ENCODE measurements at regions not wholly inside any gene's neighbourhood (a gene's known extent, or its start where the extent isn't known, plus 50 kb on each side); places are given as distances from the start of the nearest gene placed in this dataset.

- H3K27me3 ChIP-seq (ENCODE audit: control insufficient read depth in 3 of 3, insufficient read depth in 3 of 3, low read length in 3 of 3) = no peaks in the 10 kb centered on the region
- H3K36me3 ChIP-seq (ENCODE audit: control insufficient read depth in 3 of 3, insufficient read depth in 2 of 3, low read depth in 1 of 3, low read length in 3 of 3) = no peaks in the 10 kb centered on the region
- FAIRE-seq = no peak
- peak; percentile 93 to 95 for DNase-seq
- H3K9me3 ChIP-seq (ENCODE audit: control insufficient read depth in 2 of 2, insufficient read depth in 1 of 2, low read depth in 1 of 2, low read length in 1 of 2) = no peaks in the 10 kb centered on the region
- peak overlapping the region; percentile 38 to 66 (median 64) for H3K4me3 ChIP-seq (ENCODE audit: low read depth in 1 of 3, low read length in 3 of 3)
- H3K4me1 ChIP-seq (ENCODE audit: control insufficient read depth in 3 of 3, insufficient read depth in 2 of 3, low read depth in 1 of 3, low read length in 2 of 3) = peaks cover 0 to 16% (median 2%) of the 10 kb centered on the region in 3 donors
- 1 to 2% (median 1%) methylated on average over 49 of the region's 49 CpGs for WGBS, 3 donors
- H3K27ac ChIP-seq (ENCODE audit: low read depth in 1 of 3, low read length in 2 of 3) = peak overlapping the region; percentile 98 to 99 (median 98)
Observed at GRCh38 chr6:26270903-26271667, 93.9 kb upstream of the BTN3A2 start.

- Histone ChIP-seq H3K4me3 (ENCODE audit: low read depth in 1 of 3, low read length in 3 of 3) (peak overlapping the region; percentile 17 to 66 (median 64)), H3K9me3 (ENCODE audit: control insufficient read depth in 2 of 2, insufficient read depth in 1 of 2, low read depth in 1 of 2, low read length in 1 of 2) (no peaks in the 10 kb centered on the region), H3K36me3 (ENCODE audit: control insufficient read depth in 3 of 3, insufficient read depth in 2 of 3, low read depth in 1 of 3, low read length in 3 of 3) (no peaks in the 10 kb centered on the region), H3K27me3 (ENCODE audit: control insufficient read depth in 3 of 3, insufficient read depth in 3 of 3, low read length in 3 of 3) (no peaks in the 10 kb centered on the region), H3K27ac (ENCODE audit: low read depth in 1 of 3, low read length in 2 of 3) (peak overlapping the region; percentile 98 to 99 (median 98)), H3K4me1 (ENCODE audit: control insufficient read depth in 3 of 3, insufficient read depth in 2 of 3, low read depth in 1 of 3, low read length in 2 of 3) (peaks cover 0 to 16% (median 2%) of the 10 kb centered on the region in 3 donors)
- WGBS, 3 donors = 0 to 1% (median 1%) methylated on average over 9 of the region's 9 CpGs
- FAIRE-seq (no peak), DNase-seq (no peak)
Observed at GRCh38 chr6:26271668-26272024, 93.4 kb upstream of the BTN3A2 start.

- H3K9me3 ChIP-seq (ENCODE audit: control insufficient read depth in 2 of 2, insufficient read depth in 1 of 2, low read depth in 1 of 2, low read length in 1 of 2) = no peaks in the 10 kb centered on the region
- peak overlapping the region; percentile 98 to 99 (median 98) for H3K27ac ChIP-seq (ENCODE audit: low read depth in 1 of 3, low read length in 2 of 3)
- no peaks in the 10 kb centered on the region for H3K36me3 ChIP-seq (ENCODE audit: control insufficient read depth in 3 of 3, insufficient read depth in 2 of 3, low read depth in 1 of 3, low read length in 3 of 3)
- DNase-seq (peak; percentile 65 to 82), FAIRE-seq (no peak)
- WGBS, 3 donors = 0 to 1% (median 1%) methylated on average over 31 of the region's 31 CpGs
- H3K4me3 ChIP-seq (ENCODE audit: low read depth in 1 of 3, low read length in 3 of 3) = peak overlapping the region; percentile 17 to 66 (median 64)
- peaks cover 0 to 16% (median 2%) of the 10 kb centered on the region in 3 donors for H3K4me1 ChIP-seq (ENCODE audit: control insufficient read depth in 3 of 3, insufficient read depth in 2 of 3, low read depth in 1 of 3, low read length in 2 of 3)
- H3K27me3 ChIP-seq (ENCODE audit: control insufficient read depth in 3 of 3, insufficient read depth in 3 of 3, low read length in 3 of 3) = no peaks in the 10 kb centered on the region
Observed at GRCh38 chr6:26272171-26272637, 92.8 kb upstream of the BTN3A2 start.

GRCh38 chr6:26273673-26274588 lies 91.1 kb upstream of the BTN3A2 start:
- Histone ChIP-seq H3K36me3 (ENCODE audit: control insufficient read depth in 3 of 3, insufficient read depth in 2 of 3, low read depth in 1 of 3, low read length in 3 of 3) (peaks cover 0 to 3% (median 0%) of the 10 kb centered on the region in 3 donors), H3K27me3 (ENCODE audit: control insufficient read depth in 3 of 3, insufficient read depth in 3 of 3, low read length in 3 of 3) (no peaks in the 10 kb centered on the region), H3K4me3 (ENCODE audit: low read depth in 1 of 3, low read length in 3 of 3) (peak overlapping the region; percentile 25 to 64 (median 40)), H3K4me1 (ENCODE audit: control insufficient read depth in 3 of 3, insufficient read depth in 2 of 3, low read depth in 1 of 3, low read length in 2 of 3) (peaks cover 0 to 16% (median 2%) of the 10 kb centered on the region in 3 donors), H3K9me3 (ENCODE audit: control insufficient read depth in 2 of 2, insufficient read depth in 1 of 2, low read depth in 1 of 2, low read length in 1 of 2) (no peaks in the 10 kb centered on the region), H3K27ac (ENCODE audit: low read depth in 1 of 3, low read length in 2 of 3) (peak overlapping the region; percentile 86 to 98 (median 96))
- 15 to 29% (median 25%) methylated on average over 21 of the region's 21 CpGs for WGBS, 3 donors
- no peak for FAIRE-seq
- DNase-seq = peak; percentile 47 to 62

- no peak for FAIRE-seq
- Histone ChIP-seq H3K4me1 (ENCODE audit: control insufficient read depth in 3 of 3, insufficient read depth in 2 of 3, low read depth in 1 of 3, low read length in 2 of 3) (peaks cover 0 to 10% (median 0%) of the 10 kb centered on the region in 3 donors), H3K36me3 (ENCODE audit: control insufficient read depth in 3 of 3, insufficient read depth in 2 of 3, low read depth in 1 of 3, low read length in 3 of 3) (peaks cover 0 to 5% (median 4%) of the 10 kb centered on the region in 3 donors), H3K9me3 (ENCODE audit: control insufficient read depth in 2 of 2, insufficient read depth in 1 of 2, low read depth in 1 of 2, low read length in 1 of 2) (no peaks in the 10 kb centered on the region), H3K27ac (ENCODE audit: low read depth in 1 of 3, low read length in 2 of 3) (no peak overlapping the region), H3K27me3 (ENCODE audit: control insufficient read depth in 3 of 3, insufficient read depth in 3 of 3, low read length in 3 of 3) (no peaks in the 10 kb centered on the region), H3K4me3 (ENCODE audit: low read depth in 1 of 3, low read length in 3 of 3) (no peak overlapping the region)
- no peak for DNase-seq
- WGBS, 3 donors = 76 to 96% (median 88%) methylated on average over 2 of the region's 2 CpGs
Observed at GRCh38 chr6:26275663-26276062, 89.3 kb upstream of the BTN3A2 start.

- peaks cover 0 to 5% (median 0%) of the 10 kb centered on the region in 3 donors for H3K4me1 ChIP-seq (ENCODE audit: control insufficient read depth in 3 of 3, insufficient read depth in 2 of 3, low read depth in 1 of 3, low read length in 2 of 3)
- FAIRE-seq = no peak
- peaks cover 0 to 8% (median 6%) of the 10 kb centered on the region in 3 donors for H3K36me3 ChIP-seq (ENCODE audit: control insufficient read depth in 3 of 3, insufficient read depth in 2 of 3, low read depth in 1 of 3, low read length in 3 of 3)
- no peak overlapping the region for H3K27ac ChIP-seq (ENCODE audit: low read depth in 1 of 3, low read length in 2 of 3)
- no peaks in the 10 kb centered on the region for H3K27me3 ChIP-seq (ENCODE audit: control insufficient read depth in 3 of 3, insufficient read depth in 3 of 3, low read length in 3 of 3)
- H3K9me3 ChIP-seq (ENCODE audit: control insufficient read depth in 2 of 2, insufficient read depth in 1 of 2, low read depth in 1 of 2, low read length in 1 of 2) = no peaks in the 10 kb centered on the region
- no peak for DNase-seq
- WGBS, 3 donors = 81 to 87% (median 85%) methylated on average over 6 of the region's 6 CpGs
- H3K4me3 ChIP-seq (ENCODE audit: low read depth in 1 of 3, low read length in 3 of 3) = no peak overlapping the region
Observed at GRCh38 chr6:26276841-26277648, 88.0 kb upstream of the BTN3A2 start.

- H3K27me3 ChIP-seq (ENCODE audit: control insufficient read depth in 3 of 3, insufficient read depth in 3 of 3, low read length in 3 of 3) = no peaks in the 10 kb centered on the region
- peaks cover 0 to 8% (median 6%) of the 10 kb centered on the region in 3 donors for H3K36me3 ChIP-seq (ENCODE audit: control insufficient read depth in 3 of 3, insufficient read depth in 2 of 3, low read depth in 1 of 3, low read length in 3 of 3)
- whole genome bisulfite sequencing, 3 donors = 53 to 76% (median 54%) methylated on average over 1 of the region's 1 CpG
- peaks cover under 1 to 6% (median 6%) of the 10 kb centered on the region in 3 donors for H3K4me1 ChIP-seq (ENCODE audit: control insufficient read depth in 3 of 3, insufficient read depth in 2 of 3, low read depth in 1 of 3, low read length in 2 of 3)
- DNase-seq = no peak
- peaks cover 0 to 3% of the 10 kb centered on the region in 2 donors for H3K9me3 ChIP-seq (ENCODE audit: control insufficient read depth in 2 of 2, insufficient read depth in 1 of 2, low read depth in 1 of 2, low read length in 1 of 2)
- no peak for FAIRE-seq
- H3K27ac ChIP-seq (ENCODE audit: low read depth in 1 of 3, low read length in 2 of 3) = no peak overlapping the region
- H3K4me3 ChIP-seq (ENCODE audit: low read depth in 1 of 3, low read length in 3 of 3) = no peak overlapping the region
Observed at GRCh38 chr6:26278536-26278935, 86.5 kb upstream of the BTN3A2 start.

Measured in small intestine (tissue), 7 donors.